Endothelial cell of umbilical vein (primary cell): ENCODE measurements at regions not wholly inside any gene's neighbourhood (a gene's known extent, or its start where the extent isn't known, plus 50 kb on each side); places are given as distances from the start of the nearest gene placed in this dataset.

ENCODE experiments used
- CTCF ChIP-seq, 2 donors: IDR thresholded peaks; 1 replicate in 1 of 2; 2 replicates in 1 of 2; pipeline ENCODE4 v1.5.1; 2011; ENCODE audit warnings: low read length in 2 of 2, mild to moderate bottlenecking in 2 of 2, moderate library complexity in 2 of 2, control low read depth in 1 of 2, inconsistent platforms in 1 of 2, low read depth in 1 of 2; ENCODE audit not compliant: insufficient read depth in 1 of 2; ENCODE audit errors: extremely low read depth in 1 of 2
- EZH2 ChIP-seq: IDR thresholded peaks from 2 replicates; pipeline ENCODE4 v1.6.1; 2012; ENCODE audit warnings: borderline replicate concordance, low read depth, mild to moderate bottlenecking, moderate library complexity, low read length, inconsistent platforms; ENCODE audit not compliant: severe bottlenecking
- MAX ChIP-seq: IDR thresholded peaks from 2 replicates; pipeline ENCODE4 v1.6.1; 2011; ENCODE audit not compliant: insufficient read depth, insufficient read length
- MYC ChIP-seq: IDR thresholded peaks from one replicate; pipeline ENCODE4 v1.6.1; 2011; ENCODE audit warnings: mild to moderate bottlenecking, low read depth, low read length
- POLR2A ChIP-seq: IDR thresholded peaks from 2 replicates; pipeline ENCODE4 v1.6.1; 2012; ENCODE audit warnings: low read depth, mild to moderate bottlenecking, control low read depth, low read length
- POLR2AphosphoS5 ChIP-seq: IDR thresholded peaks from 2 replicates; pipeline ENCODE4 v1.6.1; 2012; ENCODE audit warnings: low read depth, mild to moderate bottlenecking, control low read depth, low read length, moderate library complexity; ENCODE audit not compliant: insufficient read depth

- no peak for TF ChIP-seq MYC
- no peak for TF ChIP-seq CTCF (IDR thresholded peaks at IDR 0.05; ENCODE audit: extremely low read depth in 1 of 2, insufficient read depth in 1 of 2, low read depth in 1 of 2, low read length in 2 of 2)
- no peak for TF ChIP-seq MAX
- no peak for TF ChIP-seq POLR2A
- TF ChIP-seq EZH2, result no peak
- no peak for TF ChIP-seq POLR2AphosphoS5
Measured at GRCh38 chr18:29912351-29912750, 1130.2 kb downstream of the DSC3 start.
